AG04449 (cell line): ENCODE measurements at regions not wholly inside any gene's neighbourhood (a gene's known extent, or its start where the extent isn't known, plus 50 kb on each side); places are given as distances from the start of the nearest gene placed in this dataset.

Source experiments
- CTCF ChIA-PET: fragments of 350-600 bp; formaldehyde crosslinking; extraction: SDS; loops from one replicate; lab custom pipeline; 2021; ENCODE audit warnings: antibody characterized with exemption; lab: Yijun Ruan, JAX
- POLR2A ChIA-PET: fragments of 400-600, 350-600 bp; formaldehyde crosslinking; extraction: SDS; loops from one replicate; lab custom pipeline; 2020; ENCODE audit warnings: antibody characterized with exemption, inconsistent platforms; lab: Yijun Ruan, JAX
- DNase-seq: peaks from one replicate; pipeline ENCODE4 v3.0.0-alpha.2; 2010; ENCODE audit warnings: low read depth, low spot score
- H3K4me3 ChIP-seq: 2 replicates; pipeline ENCODE4 v1.5.1; 2011; ENCODE audit warnings: low read depth, mild to moderate bottlenecking, control low read depth, low read length
- CTCF ChIP-seq: IDR thresholded peaks from one replicate; pipeline ENCODE4 v1.5.1; 2011; ENCODE audit warnings: mild to moderate bottlenecking, moderate library complexity, low read length, control low read depth, inconsistent platforms; ENCODE audit not compliant: insufficient read depth; ENCODE audit errors: missing control alignments

- H3K4me3 ChIP-seq: no peak overlapping the region
- CTCF ChIA-PET: no interaction called here
- no peak for TF ChIP-seq CTCF
- POLR2A ChIA-PET: no interaction called here
- DNase-seq: no peak
These were observed 246.0 kb upstream of the MVB12B start for GRCh38 chr9:126080641-126081040.

- TF ChIP-seq CTCF: no peak
- CTCF ChIA-PET: interaction anchor here (0.7 kb wide), 1 partner anchor 674 kb away, joined by 3 read pairs; no protein-coding TSS in a partner anchor
- POLR2A ChIA-PET: no interaction called here
- no peak for DNase-seq
- no peak overlapping the region for H3K4me3 ChIP-seq
These were observed 244.9 kb upstream of the MVB12B start for GRCh38 chr9:126081746-126082145.

- TF ChIP-seq CTCF: no peak
- POLR2A ChIA-PET: no interaction called here
- CTCF ChIA-PET: no interaction called here
- no peak overlapping the region for H3K4me3 ChIP-seq
- DNase-seq: no peak
These were observed 242.6 kb upstream of the MVB12B start for GRCh38 chr9:126084008-126084407.

- TF ChIP-seq CTCF: no peak
- ChIA-PET CTCF (no interaction called here), POLR2A (no interaction called here)
- no peak for DNase-seq
- no peak overlapping the region for H3K4me3 ChIP-seq
These were observed 241.9 kb upstream of the MVB12B start for GRCh38 chr9:126084696-126085095.

- POLR2A ChIA-PET: no interaction called here
- TF ChIP-seq CTCF: no peak
- no peak for DNase-seq
- CTCF ChIA-PET: no interaction called here
- H3K4me3 ChIP-seq: no peak overlapping the region
These were observed 241.5 kb upstream of the MVB12B start for GRCh38 chr9:126085170-126085569.

GRCh38 chr9:126088336-126088735 is 238.3 kb upstream of the MVB12B start:
- ChIA-PET CTCF (no interaction called here), POLR2A (no interaction called here)
- DNase-seq: no peak
- no peak for TF ChIP-seq CTCF
- H3K4me3 ChIP-seq: no peak overlapping the region
